ENCODE measurements at regions not wholly inside any gene's neighbourhood (a gene's known extent, or its start where the extent isn't known, plus 50 kb on each side); places are given as distances from the start of the nearest gene placed in this dataset.

DNA sequence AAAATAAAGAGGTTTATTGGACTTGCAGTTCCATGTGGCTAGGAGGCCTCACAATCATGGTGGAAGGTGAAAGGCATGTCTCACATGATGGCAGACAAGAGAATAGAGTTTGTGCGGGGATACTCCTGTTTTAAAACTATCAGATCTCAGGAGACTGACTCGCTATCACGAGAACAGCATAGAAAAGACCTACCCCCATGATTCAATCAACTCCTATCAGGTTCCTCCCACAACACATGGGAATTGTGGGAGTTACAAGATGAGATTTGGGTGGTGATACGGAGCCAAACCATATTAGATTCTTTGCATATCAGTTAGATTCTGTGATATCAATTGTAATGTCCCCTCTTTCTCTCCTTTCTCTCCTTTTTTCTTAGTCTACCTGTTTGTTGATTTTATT, 1178.7 kb upstream of the LRRTM1 start:
- H3K4me3 Mint-ChIP-seq (ENCODE audit: unreplicated experiment), result no peak overlapping the region
- TF ChIP-seq, protein P1, sequence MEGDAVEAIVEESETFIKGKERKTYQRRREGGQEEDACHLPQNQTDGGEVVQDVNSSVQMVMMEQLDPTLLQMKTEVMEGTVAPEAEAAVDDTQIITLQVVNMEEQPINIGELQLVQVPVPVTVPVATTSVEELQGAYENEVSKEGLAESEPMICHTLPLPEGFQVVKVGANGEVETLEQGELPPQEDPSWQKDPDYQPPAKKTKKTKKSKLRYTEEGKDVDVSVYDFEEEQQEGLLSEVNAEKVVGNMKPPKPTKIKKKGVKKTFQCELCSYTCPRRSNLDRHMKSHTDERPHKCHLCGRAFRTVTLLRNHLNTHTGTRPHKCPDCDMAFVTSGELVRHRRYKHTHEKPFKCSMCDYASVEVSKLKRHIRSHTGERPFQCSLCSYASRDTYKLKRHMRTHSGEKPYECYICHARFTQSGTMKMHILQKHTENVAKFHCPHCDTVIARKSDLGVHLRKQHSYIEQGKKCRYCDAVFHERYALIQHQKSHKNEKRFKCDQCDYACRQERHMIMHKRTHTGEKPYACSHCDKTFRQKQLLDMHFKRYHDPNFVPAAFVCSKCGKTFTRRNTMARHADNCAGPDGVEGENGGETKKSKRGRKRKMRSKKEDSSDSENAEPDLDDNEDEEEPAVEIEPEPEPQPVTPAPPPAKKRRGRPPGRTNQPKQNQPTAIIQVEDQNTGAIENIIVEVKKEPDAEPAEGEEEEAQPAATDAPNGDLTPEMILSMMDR (IDR thresholded peaks at IDR 0.05), result no peak
- no peaks in the 10 kb centered on the region for H3K4me1 Mint-ChIP-seq (ENCODE audit: low read depth)
- DNase-seq (ENCODE audit: low spot score), result no peak
- H3K36me3 Mint-ChIP-seq (ENCODE audit: low read depth), result no peaks in the 10 kb centered on the region
- peaks cover 20% of the 10 kb centered on the region for H3K9me3 Mint-ChIP-seq (ENCODE audit: low read depth)
- no peaks in the 10 kb centered on the region for H3K27me3 Mint-ChIP-seq (ENCODE audit: low read depth)
- no peak overlapping the region for H3K27ac Mint-ChIP-seq (ENCODE audit: unreplicated experiment)

GRCh38 chr2:81481994-81482368, 1177.4 kb upstream of the LRRTM1 start:
- H3K36me3 Mint-ChIP-seq (ENCODE audit: low read depth), result no peaks in the 10 kb centered on the region
- no peaks in the 10 kb centered on the region for H3K27me3 Mint-ChIP-seq (ENCODE audit: low read depth)
- H3K4me1 Mint-ChIP-seq (ENCODE audit: low read depth), result no peaks in the 10 kb centered on the region
- H3K9me3 Mint-ChIP-seq (ENCODE audit: low read depth), result peaks cover 19% of the 10 kb centered on the region
- H3K27ac Mint-ChIP-seq (ENCODE audit: unreplicated experiment), result no peak overlapping the region
- TF ChIP-seq, protein P1 (IDR thresholded peaks at IDR 0.05), result no peak
- DNase-seq (ENCODE audit: low spot score), result no peak
- no peak overlapping the region for H3K4me3 Mint-ChIP-seq (ENCODE audit: unreplicated experiment)

DNA sequence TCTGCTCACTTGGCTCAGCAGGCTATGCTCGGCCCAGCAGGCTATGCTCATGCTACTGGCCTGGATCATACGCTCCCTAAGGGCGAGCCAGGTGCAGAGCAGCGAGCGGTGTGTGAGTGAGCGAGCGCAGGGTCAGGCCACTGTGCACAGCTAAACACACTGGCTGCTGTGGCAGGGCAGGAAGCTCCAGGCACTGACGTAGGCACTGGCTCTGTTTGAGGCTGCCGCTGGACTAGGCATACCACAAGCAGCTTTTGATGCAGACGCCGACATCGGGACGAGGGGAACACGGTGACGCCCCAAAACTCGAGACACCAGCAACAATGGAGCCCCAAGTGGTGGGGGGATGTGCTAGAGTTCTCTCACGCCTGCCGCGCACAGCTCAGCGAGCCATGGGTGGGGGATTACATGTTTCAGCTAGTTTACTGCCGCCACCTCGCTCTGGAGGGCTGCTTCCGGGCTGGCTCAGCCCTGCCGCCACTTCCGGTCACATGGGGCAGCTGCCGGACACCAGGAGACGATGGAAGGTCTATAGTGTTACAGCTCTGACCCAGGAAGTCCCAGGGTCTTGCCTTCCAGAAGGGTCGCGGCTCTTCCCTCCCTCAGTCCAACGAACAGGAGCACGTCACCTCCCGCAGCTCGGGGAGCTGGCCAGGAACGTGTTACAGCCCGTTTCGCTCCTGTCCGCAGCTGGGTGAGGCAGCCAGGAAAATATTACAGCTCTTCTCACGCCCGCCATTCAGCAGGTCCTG, 1176.9 kb upstream of the LRRTM1 start:
- no peaks in the 10 kb centered on the region for H3K36me3 Mint-ChIP-seq (ENCODE audit: low read depth)
- H3K4me1 Mint-ChIP-seq (ENCODE audit: low read depth), result no peaks in the 10 kb centered on the region
- peaks cover 19% of the 10 kb centered on the region for H3K9me3 Mint-ChIP-seq (ENCODE audit: low read depth)
- H3K27me3 Mint-ChIP-seq (ENCODE audit: low read depth), result no peaks in the 10 kb centered on the region
- no peak overlapping the region for H3K27ac Mint-ChIP-seq (ENCODE audit: unreplicated experiment)
- TF ChIP-seq, protein P1 (IDR thresholded peaks at IDR 0.05), result no peak
- peak; percentile 68 for DNase-seq (ENCODE audit: low spot score)
- H3K4me3 Mint-ChIP-seq (ENCODE audit: unreplicated experiment), result no peak overlapping the region

DNA sequence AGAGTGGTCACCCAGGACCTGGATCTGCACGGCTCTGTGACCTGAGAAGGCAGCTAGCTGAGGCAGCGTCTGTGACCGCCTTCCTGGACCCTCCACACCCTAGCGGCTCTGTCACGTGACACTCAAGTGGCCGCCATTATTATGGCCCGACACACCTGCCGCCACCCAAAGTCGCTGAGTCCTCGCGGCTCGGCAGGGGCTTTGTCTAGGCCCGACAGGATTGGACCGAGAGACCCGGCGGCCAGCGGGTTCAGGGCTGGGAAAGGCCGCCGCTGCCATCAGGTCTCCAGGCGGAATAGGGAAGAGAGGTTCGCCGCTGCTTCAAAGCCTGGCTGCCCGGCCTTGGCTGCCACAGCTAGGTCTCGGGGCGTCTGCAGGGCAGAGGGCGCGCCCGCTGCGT, 1162.5 kb upstream of the LRRTM1 start:
- Mint-ChIP-seq H3K9me3 (ENCODE audit: low read depth) (peaks cover 3% of the 10 kb centered on the region), H3K4me1 (ENCODE audit: low read depth) (no peaks in the 10 kb centered on the region), H3K36me3 (ENCODE audit: low read depth) (no peaks in the 10 kb centered on the region), H3K27me3 (ENCODE audit: low read depth) (no peaks in the 10 kb centered on the region), H3K4me3 (ENCODE audit: unreplicated experiment) (no peak overlapping the region), H3K27ac (ENCODE audit: unreplicated experiment) (no peak overlapping the region)
- TF ChIP-seq, protein P1 (IDR thresholded peaks at IDR 0.05), result no peak
- peak; percentile 81 for DNase-seq (ENCODE audit: low spot score)

- Mint-ChIP-seq H3K36me3 (ENCODE audit: low read depth) (no peaks in the 10 kb centered on the region), H3K9me3 (ENCODE audit: low read depth) (no peaks in the 10 kb centered on the region), H3K4me1 (ENCODE audit: low read depth) (no peaks in the 10 kb centered on the region), H3K27me3 (ENCODE audit: low read depth) (no peaks in the 10 kb centered on the region), H3K27ac (ENCODE audit: unreplicated experiment) (no peak overlapping the region), H3K4me3 (ENCODE audit: unreplicated experiment) (no peak overlapping the region)
- TF ChIP-seq, protein P1 (IDR thresholded peaks at IDR 0.05), result no peak
- no peak for DNase-seq (ENCODE audit: low spot score)
These were observed 1157.9 kb upstream of the LRRTM1 start for GRCh38 chr2:81462420-81462819.

Data from chondrocyte (in vitro differentiated cells).